Nephron (organoid): ENCODE measurements at regions not wholly inside any gene's neighbourhood (a gene's known extent, or its start where the extent isn't known, plus 50 kb on each side); places are given as distances from the start of the nearest gene placed in this dataset.

Source experiments
- H3K27ac Mint-ChIP-seq, 3 experiments: 2 replicates each; pipeline ENCODE4 v1.8.0; 2020; ENCODE audit warnings: mixed read lengths in 3 of 3, mild to moderate bottlenecking in 2 of 3, moderate library complexity in 1 of 3
- H3K27me3 Mint-ChIP-seq: 2 replicates; pipeline ENCODE4 v1.8.0; 2021; ENCODE audit warnings: low read depth, mild to moderate bottlenecking, moderate library complexity, mixed read lengths
- H3K36me3 Mint-ChIP-seq: 2 replicates; pipeline ENCODE4 v1.8.0; 2020; ENCODE audit warnings: low read depth, mixed read lengths
- H3K4me1 Mint-ChIP-seq: 2 replicates; pipeline ENCODE4 v1.8.0; 2020; ENCODE audit warnings: mixed read lengths
- H3K4me3 Mint-ChIP-seq, 3 experiments: 2 replicates each; pipeline ENCODE4 v1.8.0; 2020; ENCODE audit warnings: mild to moderate bottlenecking in 3 of 3, mixed read lengths in 3 of 3, moderate library complexity in 2 of 3
- H3K9me3 Mint-ChIP-seq: 2 replicates; pipeline ENCODE4 v1.8.0; 2020; ENCODE audit warnings: mixed read lengths
- TF ChIP-seq, protein P1 (sequence below), 3 experiments: fragments of 200-600 bp; sonication (generic); IDR thresholded peaks; one replicate each; pipeline ENCODE4 v1.5.0; 2021; ENCODE audit warnings: antibody characterized with exemption in 3 of 3; ENCODE audit not compliant: unreplicated experiment in 3 of 3

GRCh38 chr7:138350701-138351357 is 109.2 kb upstream of the TRIM24 start:
- Mint-ChIP-seq H3K9me3 (peaks cover 26% of the 10 kb centered on the region), H3K4me3 (no peak overlapping the region), H3K27ac (no peak overlapping the region), H3K36me3 (no peaks in the 10 kb centered on the region), H3K4me1 (no peaks in the 10 kb centered on the region), H3K27me3 (no peaks in the 10 kb centered on the region)
- TF ChIP-seq, protein P1, sequence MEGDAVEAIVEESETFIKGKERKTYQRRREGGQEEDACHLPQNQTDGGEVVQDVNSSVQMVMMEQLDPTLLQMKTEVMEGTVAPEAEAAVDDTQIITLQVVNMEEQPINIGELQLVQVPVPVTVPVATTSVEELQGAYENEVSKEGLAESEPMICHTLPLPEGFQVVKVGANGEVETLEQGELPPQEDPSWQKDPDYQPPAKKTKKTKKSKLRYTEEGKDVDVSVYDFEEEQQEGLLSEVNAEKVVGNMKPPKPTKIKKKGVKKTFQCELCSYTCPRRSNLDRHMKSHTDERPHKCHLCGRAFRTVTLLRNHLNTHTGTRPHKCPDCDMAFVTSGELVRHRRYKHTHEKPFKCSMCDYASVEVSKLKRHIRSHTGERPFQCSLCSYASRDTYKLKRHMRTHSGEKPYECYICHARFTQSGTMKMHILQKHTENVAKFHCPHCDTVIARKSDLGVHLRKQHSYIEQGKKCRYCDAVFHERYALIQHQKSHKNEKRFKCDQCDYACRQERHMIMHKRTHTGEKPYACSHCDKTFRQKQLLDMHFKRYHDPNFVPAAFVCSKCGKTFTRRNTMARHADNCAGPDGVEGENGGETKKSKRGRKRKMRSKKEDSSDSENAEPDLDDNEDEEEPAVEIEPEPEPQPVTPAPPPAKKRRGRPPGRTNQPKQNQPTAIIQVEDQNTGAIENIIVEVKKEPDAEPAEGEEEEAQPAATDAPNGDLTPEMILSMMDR (IDR thresholded peaks at IDR 0.05; ENCODE audit: unreplicated experiment in 3 of 3): no peak

GRCh38 chr7:138352570-138353461 is 107.2 kb upstream of the TRIM24 start:
- Mint-ChIP-seq H3K4me1 (no peaks in the 10 kb centered on the region), H3K27ac (peak overlapping the region in 2 of 3 experiments; percentile 10 to 41), H3K9me3 (peaks cover 11% of the 10 kb centered on the region), H3K36me3 (no peaks in the 10 kb centered on the region), H3K27me3 (no peaks in the 10 kb centered on the region), H3K4me3 (no peak overlapping the region)
- TF ChIP-seq, protein P1 (IDR thresholded peaks at IDR 0.05; ENCODE audit: unreplicated experiment in 3 of 3): no peak

GRCh38 chr7:138354066-138354465 is 106.0 kb upstream of the TRIM24 start:
- Mint-ChIP-seq H3K27ac (no peak overlapping the region), H3K36me3 (no peaks in the 10 kb centered on the region), H3K9me3 (peaks cover 9% of the 10 kb centered on the region), H3K4me1 (no peaks in the 10 kb centered on the region), H3K4me3 (no peak overlapping the region), H3K27me3 (no peaks in the 10 kb centered on the region)
- TF ChIP-seq, protein P1 (IDR thresholded peaks at IDR 0.05; ENCODE audit: unreplicated experiment in 3 of 3): no peak

GRCh38 chr7:138355254-138355653 is 104.8 kb upstream of the TRIM24 start:
- TF ChIP-seq, protein P1 (IDR thresholded peaks at IDR 0.05; ENCODE audit: unreplicated experiment in 3 of 3): no peak
- no peak overlapping the region for H3K27ac Mint-ChIP-seq

GRCh38 chr7:138358850-138359341 is 101.2 kb upstream of the TRIM24 start:
- Mint-ChIP-seq H3K4me3 (no peak overlapping the region), H3K4me1 (no peaks in the 10 kb centered on the region), H3K27me3 (no peaks in the 10 kb centered on the region), H3K27ac (no peak overlapping the region), H3K9me3 (peaks cover 3% of the 10 kb centered on the region), H3K36me3 (no peaks in the 10 kb centered on the region)
- TF ChIP-seq, protein P1 (IDR thresholded peaks at IDR 0.05; ENCODE audit: unreplicated experiment in 3 of 3): no peak

More at GRCh38 chr7:138355254-138355653, 104.8 kb upstream of the TRIM24 start:
- no peak overlapping the region for H3K4me3 Mint-ChIP-seq
- no peaks in the 10 kb centered on the region for H3K27me3 Mint-ChIP-seq
- no peaks in the 10 kb centered on the region for H3K36me3 Mint-ChIP-seq
- peaks cover 6% of the 10 kb centered on the region for H3K9me3 Mint-ChIP-seq
- no peaks in the 10 kb centered on the region for H3K4me1 Mint-ChIP-seq
